T-helper 1 cell (primary cell): ENCODE measurements at regions not wholly inside any gene's neighbourhood (a gene's known extent, or its start where the extent isn't known, plus 50 kb on each side); places are given as distances from the start of the nearest gene placed in this dataset.
"Not testable (repeated sequence)": the region's sequence is repeated elsewhere in the genome, so short reads cannot be mapped to it uniquely, and the experiment has no call there.

Experiments used
- DNase-seq, 5 donors: peaks; one replicate each; pipeline ENCODE4 v3.0.0-alpha.2; 2012 to 2020

- no peak for DNase-seq
Observed at GRCh38 chr14:25546826-25547225, 496.9 kb upstream of the STXBP6 start.

GRCh38 chr14:25537846-25538455 is 488.0 kb upstream of the STXBP6 start:
- DNase-seq, result no peak

GRCh38 chr14:25526290-25526689 is 476.3 kb upstream of the STXBP6 start:
- DNase-seq, result no peak

GRCh38 chr14:25522926-25523325 is 473.0 kb upstream of the STXBP6 start:
- no peak for DNase-seq

GRCh38 chr14:25522116-25522515 is 472.2 kb upstream of the STXBP6 start:
- no peak for DNase-seq

GRCh38 chr14:25521616-25522015 is 471.7 kb upstream of the STXBP6 start:
- no peak for DNase-seq

- DNase-seq, result no peak
Observed at GRCh38 chr14:25520821-25521220, 470.9 kb upstream of the STXBP6 start.

GRCh38 chr14:25518364-25518763 is 468.4 kb upstream of the STXBP6 start:
- DNase-seq, result no peak

- DNase-seq, result no peak
Observed at GRCh38 chr14:25516838-25517237, 466.9 kb upstream of the STXBP6 start.

- DNase-seq, result no peak
Observed at GRCh38 chr14:25508845-25509244, 458.9 kb upstream of the STXBP6 start.

GRCh38 chr14:25501749-25502148 is 451.8 kb upstream of the STXBP6 start:
- no peak for DNase-seq

- DNase-seq, result no peak
Observed at GRCh38 chr14:25488961-25489360, 439.0 kb upstream of the STXBP6 start.

GRCh38 chr14:25485381-25485780 is 435.4 kb upstream of the STXBP6 start:
- no peak for DNase-seq

GRCh38 chr14:25484906-25485305 is 435.0 kb upstream of the STXBP6 start:
- no peak for DNase-seq

- no peak for DNase-seq
Observed at GRCh38 chr14:25484235-25484634, 434.3 kb upstream of the STXBP6 start.

GRCh38 chr14:25477316-25478098 is 427.6 kb upstream of the STXBP6 start:
- DNase-seq, result no peak

GRCh38 chr14:25472700-25473099 is 422.8 kb upstream of the STXBP6 start:
- no peak for DNase-seq

- no peak for DNase-seq
Observed at GRCh38 chr14:25464772-25465171, 414.8 kb upstream of the STXBP6 start.

- no peak for DNase-seq
Observed at GRCh38 chr14:25464078-25464477, 414.1 kb upstream of the STXBP6 start.

- DNase-seq, result no peak
Observed at GRCh38 chr14:25463480-25463879, 413.5 kb upstream of the STXBP6 start.

- DNase-seq, result no peak
Observed at GRCh38 chr14:25461780-25462179, 411.8 kb upstream of the STXBP6 start.

GRCh38 chr14:25444381-25444780 is 394.4 kb upstream of the STXBP6 start:
- DNase-seq, result no peak

- not testable (repeated sequence) for DNase-seq
Observed at GRCh38 chr14:25440382-25440781, 390.4 kb upstream of the STXBP6 start.

GRCh38 chr14:25436906-25437305 is 387.0 kb upstream of the STXBP6 start:
- no peak for DNase-seq
